Inflammatory macrophage treated with lipopolysaccharide for 4 hours (primary cell): ENCODE measurements at regions not wholly inside any gene's neighbourhood (a gene's known extent, or its start where the extent isn't known, plus 50 kb on each side); places are given as distances from the start of the nearest gene placed in this dataset.
"Not testable (repeated sequence)": the region's sequence is repeated elsewhere in the genome, so short reads cannot be mapped to it uniquely, and the experiment has no call there.

Experiments used
- DNase-seq: peaks from one replicate; pipeline ENCODE4 v3.0.0-alpha.2; 2020

DNA sequence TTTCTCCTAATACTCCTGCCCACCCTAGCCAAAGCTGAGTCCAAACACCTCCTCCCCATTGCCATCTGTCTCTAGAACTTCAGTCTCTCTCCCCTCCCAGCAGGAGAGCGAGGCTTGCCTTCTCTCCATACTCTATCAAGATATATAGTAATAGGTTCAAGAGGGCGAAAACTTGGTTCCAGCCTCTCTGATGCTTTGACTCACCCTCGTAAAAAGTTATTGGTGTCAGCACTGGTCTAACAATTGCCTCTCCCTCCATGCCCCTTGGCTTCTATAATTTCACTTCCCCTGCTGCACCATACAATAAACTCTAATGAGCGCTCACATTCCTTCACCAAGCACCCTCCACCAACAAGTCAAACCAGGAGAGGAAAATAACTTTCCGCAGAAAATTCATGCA lies 797.3 kb downstream of the BCL11A start:
- no peak for DNase-seq

- no peak for DNase-seq
Measured at GRCh38 chr2:59754011-59754735, 799.3 kb downstream of the BCL11A start.

DNA sequence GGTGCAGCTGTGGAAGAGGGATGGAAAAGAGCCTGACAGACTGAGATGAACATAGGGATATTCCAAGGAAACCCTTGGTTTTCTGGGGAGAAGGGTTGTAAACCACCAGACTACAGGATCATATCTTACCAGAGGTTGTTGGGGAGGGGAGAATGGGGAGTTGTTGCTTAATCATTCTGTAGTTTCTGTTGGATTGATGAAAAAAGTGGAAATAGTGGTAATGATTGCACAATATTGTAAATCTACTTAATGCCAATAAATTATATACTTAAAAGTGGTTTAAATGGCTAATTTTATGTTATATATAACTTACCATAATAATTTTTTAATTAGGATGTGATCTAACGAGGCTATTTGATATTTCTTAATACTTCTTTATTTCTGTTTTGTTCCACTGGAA lies 800.9 kb downstream of the BCL11A start:
- peak; percentile 11 for DNase-seq

DNA sequence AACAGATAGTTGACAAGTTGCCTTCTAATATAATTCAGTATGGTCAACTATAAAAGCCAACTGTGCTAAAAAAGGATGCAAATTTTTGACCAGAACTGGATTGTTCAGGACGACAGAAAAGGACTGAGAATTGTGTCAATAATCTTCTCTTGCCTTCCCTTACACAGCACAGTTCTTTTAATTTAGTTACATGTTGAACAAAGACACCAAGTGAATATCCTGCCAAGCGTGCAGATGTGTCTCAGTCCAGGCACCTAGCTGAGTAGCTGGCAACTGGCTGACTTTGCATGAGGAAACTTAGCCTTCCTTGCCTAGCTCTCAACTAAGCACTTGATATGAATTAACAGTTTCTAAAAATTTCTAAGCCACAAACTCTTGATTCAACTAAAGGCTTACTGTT lies 801.4 kb downstream of the BCL11A start:
- no peak for DNase-seq

DNA sequence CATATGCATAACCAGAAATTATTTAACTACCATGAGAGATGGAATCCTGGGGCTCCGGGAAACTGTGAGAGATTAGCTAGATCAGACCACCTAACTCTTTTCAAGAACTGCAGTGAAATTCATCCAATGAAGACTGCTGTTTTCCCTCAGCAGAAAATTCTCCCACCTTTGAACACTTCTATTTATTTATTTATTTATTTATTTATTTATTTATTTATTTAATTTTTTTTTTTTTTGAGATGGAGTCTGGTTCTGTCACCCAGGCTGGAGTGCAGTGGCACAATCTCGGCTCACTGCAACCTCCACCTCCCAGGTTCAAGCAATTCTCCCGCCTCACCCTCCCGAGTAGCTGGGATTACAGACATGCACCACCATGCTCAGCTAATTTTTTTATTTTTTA lies 802.2 kb downstream of the BCL11A start:
- DNase-seq: not testable (repeated sequence)

DNA sequence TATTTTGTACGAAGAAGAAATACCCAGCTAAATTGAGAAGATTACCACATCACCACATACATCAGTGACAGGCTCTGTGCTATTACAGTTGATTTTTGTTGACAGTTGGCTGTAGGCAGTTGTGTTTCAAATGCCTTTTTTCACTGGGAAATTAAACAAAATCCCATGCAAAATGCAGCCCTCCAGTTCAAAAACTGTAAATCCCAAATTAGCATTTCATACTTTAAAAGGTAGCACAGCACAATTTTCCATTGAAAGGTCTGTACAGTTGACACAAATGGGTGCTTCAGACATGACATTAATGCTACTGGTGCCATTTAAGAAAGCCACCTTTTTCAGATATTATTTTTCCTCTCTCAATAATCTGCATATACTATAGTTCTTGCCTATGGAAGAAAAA lies 807.2 kb downstream of the BCL11A start:
- no peak for DNase-seq

- DNase-seq: no peak
Measured at GRCh38 chr2:59745085-59745484, 808.4 kb downstream of the BCL11A start.

DNA sequence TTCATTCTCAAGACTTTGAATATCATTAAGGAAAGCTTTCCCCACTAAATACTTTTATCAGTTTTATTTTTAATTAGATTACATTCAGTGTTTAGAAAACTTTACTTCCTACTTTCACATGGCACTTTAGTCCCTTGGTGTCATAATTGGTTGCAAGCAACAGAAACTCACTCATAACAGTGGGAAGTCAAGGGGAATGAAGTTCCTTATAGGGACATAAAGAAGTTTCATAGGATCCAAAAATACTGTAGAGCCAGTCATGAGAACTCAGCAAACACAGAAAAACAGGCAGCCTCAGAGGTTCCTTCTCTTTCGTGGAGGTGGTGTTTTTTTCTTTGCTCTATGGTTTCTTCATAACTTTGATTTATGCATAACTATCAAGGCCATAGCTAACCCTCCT lies 809.0 kb downstream of the BCL11A start:
- peak; percentile 76 for DNase-seq

GRCh38 chr2:59741840-59742239 lies 811.6 kb downstream of the BCL11A start:
- DNase-seq: no peak

- no peak for DNase-seq
Measured at GRCh38 chr2:59739166-59739565, 814.3 kb downstream of the BCL11A start.

- no peak for DNase-seq
Measured at GRCh38 chr2:59737299-59737698, 816.2 kb downstream of the BCL11A start.

GRCh38 chr2:59734743-59735142 lies 818.7 kb downstream of the BCL11A start:
- DNase-seq: no peak

- no peak for DNase-seq
Measured at GRCh38 chr2:59733970-59734369, 819.5 kb downstream of the BCL11A start.

DNA sequence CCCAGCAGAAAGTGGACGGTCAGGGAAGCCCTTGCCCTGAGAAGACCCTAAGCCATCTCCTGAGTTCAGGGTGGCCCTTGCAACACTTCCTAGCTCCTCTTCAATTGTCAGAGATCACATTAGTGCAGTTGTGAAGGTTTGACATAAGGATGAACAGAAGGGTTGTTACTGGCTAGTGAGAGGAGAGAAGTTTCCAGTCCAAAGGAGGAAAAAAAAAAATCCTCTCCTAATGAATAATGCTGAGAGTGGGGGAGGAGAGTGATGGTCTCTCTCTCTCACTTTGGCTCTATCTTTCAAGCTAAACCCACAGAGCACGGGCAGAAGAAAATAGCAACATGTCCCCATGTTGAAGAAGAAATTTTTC lies 819.9 kb downstream of the BCL11A start:
- DNase-seq: no peak

DNA sequence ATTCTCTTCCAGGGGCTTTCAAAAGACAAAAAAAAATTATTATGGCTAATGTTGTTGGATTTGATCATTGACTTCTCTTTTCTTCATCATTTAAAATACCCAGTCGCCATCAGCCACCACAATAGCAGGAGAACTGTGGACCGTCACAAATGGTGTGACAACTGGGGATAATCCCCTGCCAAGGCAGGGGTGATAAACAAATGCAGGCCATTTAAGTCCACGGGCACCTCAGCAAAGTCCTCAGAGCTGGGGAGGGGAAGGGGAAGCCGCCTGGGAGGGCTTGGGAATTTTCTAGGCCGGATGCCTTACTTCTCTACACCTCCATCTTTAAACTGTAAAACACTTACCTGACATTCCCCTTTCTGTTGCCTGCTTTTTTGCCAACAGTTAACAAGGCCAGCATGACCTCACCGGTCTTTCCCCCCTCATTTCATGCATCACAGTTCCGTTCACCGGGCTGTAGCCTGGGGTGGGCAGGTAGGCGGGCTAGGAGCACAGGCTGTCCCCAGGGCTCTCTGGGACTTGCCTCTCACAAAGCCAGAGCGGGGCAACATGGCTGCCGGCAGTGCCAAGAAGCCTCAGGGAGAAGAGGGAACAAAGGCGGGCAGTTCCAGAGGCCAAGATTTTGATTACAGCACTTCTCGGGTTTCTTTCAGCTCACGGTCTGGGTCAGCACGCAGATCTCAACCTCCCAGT lies 820.4 kb downstream of the BCL11A start:
- DNase-seq: no peak

DNA sequence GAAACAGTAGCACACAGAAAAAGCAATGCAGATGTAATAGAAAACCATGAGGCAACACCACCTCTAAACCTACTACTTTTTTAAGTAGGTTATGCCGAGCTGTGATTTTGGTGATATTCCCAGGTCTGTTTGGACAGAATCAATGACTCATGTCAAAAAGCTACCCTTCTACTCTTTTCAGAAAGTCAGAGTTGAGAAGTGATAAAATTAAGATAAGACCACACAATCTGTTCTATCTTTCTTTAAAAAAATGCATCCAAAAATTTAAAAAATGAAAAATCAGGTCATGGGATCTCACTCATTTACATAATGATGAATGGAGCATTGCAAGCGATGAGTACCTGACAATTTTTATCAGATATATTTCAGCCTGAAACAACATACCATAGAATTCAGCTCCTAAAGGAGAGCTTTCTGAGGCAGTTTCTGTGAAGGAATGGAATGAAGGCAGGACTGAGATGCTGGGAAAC lies 826.3 kb downstream of the BCL11A start:
- no peak for DNase-seq

DNA sequence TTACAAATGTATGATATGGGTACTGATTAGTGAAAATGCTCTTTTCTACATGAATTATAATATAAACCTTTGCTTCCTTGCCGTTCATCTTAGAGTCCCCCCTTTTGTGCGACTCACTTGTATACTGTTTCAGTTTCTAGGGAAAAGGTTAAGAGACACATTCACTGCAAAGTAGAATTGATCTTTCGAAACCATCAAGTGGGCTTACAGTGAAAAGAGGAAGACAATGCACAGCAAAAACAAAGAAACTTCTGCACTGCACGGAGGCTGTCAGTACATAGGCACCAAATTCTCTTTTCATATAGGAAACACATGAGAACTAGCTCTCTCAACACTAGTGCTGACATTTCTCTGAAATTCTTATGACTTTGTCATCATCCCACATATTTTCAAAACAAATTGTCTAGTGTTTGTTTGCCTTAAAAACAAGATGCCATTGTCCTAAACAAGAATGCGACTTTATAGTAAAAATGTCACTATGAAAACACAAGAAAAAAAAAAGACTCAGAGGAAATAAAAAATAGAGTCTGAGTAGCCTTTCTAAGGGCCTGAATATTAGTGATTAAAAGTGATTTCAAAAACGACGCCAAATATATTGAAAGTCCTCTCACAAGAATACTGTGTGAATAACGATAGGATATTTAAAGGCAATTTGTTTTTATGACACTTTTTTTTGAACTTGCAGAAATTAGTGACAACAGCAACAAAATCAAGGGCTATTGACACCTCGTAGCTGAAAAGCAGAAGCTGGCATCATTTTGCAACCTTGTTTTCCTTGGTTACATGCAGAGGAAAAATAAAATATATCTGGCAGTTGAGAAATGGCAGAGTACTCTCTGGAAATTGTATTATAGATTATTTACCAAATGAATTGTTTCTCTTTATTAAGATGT lies 827.0 kb downstream of the BCL11A start:
- DNase-seq: peak; percentile 79

DNA sequence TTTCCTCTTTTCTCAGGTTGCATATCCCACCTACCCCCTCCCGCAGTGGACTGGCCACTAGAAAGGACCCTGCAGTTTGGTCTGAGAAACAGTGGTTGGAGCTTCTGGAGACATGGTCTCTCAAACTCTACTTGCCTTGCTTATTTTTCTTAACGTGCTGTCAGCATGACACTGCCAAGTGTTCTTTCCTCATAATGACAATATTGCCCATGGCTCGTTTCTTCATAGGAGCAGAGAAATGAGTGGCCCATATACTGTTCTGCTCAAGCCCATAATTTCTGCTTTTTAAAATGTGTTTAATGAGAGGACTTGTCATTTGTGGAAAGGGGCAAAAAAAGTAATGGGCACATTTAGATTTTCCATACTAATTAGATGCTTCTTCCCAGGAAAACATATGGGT lies 828.7 kb downstream of the BCL11A start:
- peak; percentile 22 for DNase-seq

DNA sequence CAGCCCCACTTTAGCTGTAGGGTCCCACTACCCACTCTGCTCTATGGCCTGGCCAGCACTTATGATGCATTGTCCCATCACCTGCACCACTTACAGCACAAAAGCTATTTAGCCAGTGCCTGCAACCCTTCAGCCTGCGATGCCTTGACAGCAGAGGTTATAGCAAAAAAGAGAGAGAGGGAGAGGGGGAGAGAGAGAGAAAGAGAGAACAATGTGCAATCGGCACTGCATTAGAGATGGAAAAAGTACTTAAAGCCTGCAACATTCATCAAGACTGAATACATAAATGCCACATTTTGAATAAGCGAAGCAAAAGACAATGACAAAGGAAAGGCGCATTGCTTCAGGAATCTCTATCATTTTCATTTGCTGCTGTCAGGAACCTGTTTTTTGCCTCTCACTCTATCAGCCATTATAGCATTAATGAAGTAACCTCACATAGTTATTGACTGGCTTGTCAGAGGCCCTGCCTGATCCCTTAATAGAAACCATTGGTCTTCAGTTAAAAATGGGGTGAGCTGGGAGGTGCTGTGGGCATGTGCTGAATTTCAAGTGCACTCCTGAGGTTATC lies 833.1 kb downstream of the BCL11A start:
- no peak for DNase-seq

GRCh38 chr2:59713577-59713976 lies 839.9 kb downstream of the BCL11A start:
- no peak for DNase-seq

- DNase-seq: no peak
Measured at GRCh38 chr2:59711121-59711520, 842.3 kb downstream of the BCL11A start.

GRCh38 chr2:59706729-59707128 lies 846.7 kb downstream of the BCL11A start:
- no peak for DNase-seq

DNA sequence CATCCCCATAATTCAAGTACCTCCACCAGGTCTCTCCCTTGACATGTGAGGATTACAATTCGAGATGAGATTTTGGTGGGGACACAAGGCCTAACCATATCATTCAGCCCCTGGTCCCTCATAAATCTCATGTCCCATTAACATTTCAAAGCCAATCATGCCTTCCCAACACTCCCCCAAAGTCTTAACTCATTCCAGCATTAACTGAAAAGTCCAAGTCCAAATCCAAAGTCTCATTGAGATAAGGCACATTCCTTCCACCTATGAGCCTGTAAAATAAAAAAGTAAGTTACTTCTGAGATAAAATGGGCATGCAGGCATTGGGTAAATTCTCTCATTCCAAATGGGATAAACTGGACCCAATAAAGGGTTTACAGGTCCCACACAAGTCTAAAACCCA lies 849.7 kb downstream of the BCL11A start:
- DNase-seq: no peak
